NCI-H2196 (cell line): ENCODE measurements at regions not wholly inside any gene's neighbourhood (a gene's known extent, or its start where the extent isn't known, plus 50 kb on each side); places are given as distances from the start of the nearest gene placed in this dataset.

Experiments used
- DNase-seq: peaks from one replicate; lab custom pipeline; 2025; ENCODE audit not compliant: unreplicated experiment; lab: John Stamatoyannopoulos, UW

DNA sequence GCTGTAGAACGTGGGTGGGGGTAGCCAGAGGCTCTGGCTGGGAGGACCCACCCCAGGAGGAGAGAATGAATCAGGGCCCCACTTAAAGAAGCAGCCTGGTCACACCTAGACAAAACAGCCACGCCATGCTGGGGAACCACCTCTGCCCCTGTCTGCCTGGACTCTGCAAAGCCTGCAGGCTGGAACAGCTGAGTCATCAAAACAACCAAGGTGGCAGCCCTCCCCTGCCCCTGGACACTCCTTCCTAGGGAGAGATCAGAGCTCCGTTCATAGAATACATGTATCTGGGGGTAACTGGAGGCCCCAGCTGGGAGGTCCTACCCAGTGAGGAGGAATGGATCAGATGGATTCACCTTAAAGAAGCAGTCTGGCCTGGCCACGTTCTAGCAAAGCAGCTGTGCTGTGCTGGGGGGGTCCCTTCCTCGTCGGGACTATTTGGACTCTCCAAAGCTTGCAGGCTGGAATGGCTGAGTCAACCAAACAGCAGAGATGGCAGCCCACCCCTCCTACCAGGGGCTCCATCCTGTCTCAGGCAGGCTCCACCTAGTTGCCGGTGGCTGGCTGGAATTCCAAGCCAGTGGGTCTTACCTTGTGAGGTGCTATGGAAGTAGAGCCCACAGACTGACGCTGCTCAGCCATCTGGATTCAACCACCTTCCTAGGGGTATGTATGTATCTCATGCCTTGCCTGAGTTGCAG, 50.5 kb upstream of the NT5C1B start:
- no peak for DNase-seq
